GM10266 (cell line): ENCODE measurements at regions not wholly inside any gene's neighbourhood (a gene's known extent, or its start where the extent isn't known, plus 50 kb on each side); places are given as distances from the start of the nearest gene placed in this dataset.
"Not testable (repeated sequence)": the region's sequence is repeated elsewhere in the genome, so short reads cannot be mapped to it uniquely, and the experiment has no call there.

ENCODE experiments used
- DNase-seq: peaks from one replicate; pipeline ENCODE4 v3.0.0; 2012; ENCODE audit errors: extremely low spot score
- CTCF ChIP-seq: IDR thresholded peaks from 2 replicates; pipeline ENCODE4 v1.5.1; 2012; ENCODE audit warnings: mild to moderate bottlenecking, low read depth; ENCODE audit not compliant: control insufficient read depth, insufficient read depth; ENCODE audit errors: missing control alignments

- DNase-seq = no peak
- TF ChIP-seq CTCF = no peak
Measured at GRCh38 chr6:3913958-3914337, 64.8 kb downstream of the FAM50B start.

- TF ChIP-seq CTCF = no peak
- DNase-seq = no peak
Measured at GRCh38 chr6:3915076-3915791, 66.1 kb downstream of the FAM50B start.

- no peak for TF ChIP-seq CTCF
- no peak for DNase-seq
Measured at GRCh38 chr6:3916211-3916610, 67.0 kb downstream of the FAM50B start.

GRCh38 chr6:3916749-3917148 lies 67.6 kb downstream of the FAM50B start:
- DNase-seq = not testable (repeated sequence)

- TF ChIP-seq CTCF = no peak
- no peak for DNase-seq
Measured at GRCh38 chr6:3918469-3918868, 69.3 kb downstream of the FAM50B start.

GRCh38 chr6:3919130-3919628 lies 70.0 kb downstream of the FAM50B start:
- DNase-seq = no peak
- TF ChIP-seq CTCF = no peak

- TF ChIP-seq CTCF = no peak
- no peak for DNase-seq
Measured at GRCh38 chr6:3919849-3920248, 70.7 kb downstream of the FAM50B start.

- no peak for TF ChIP-seq CTCF
- no peak for DNase-seq
Measured at GRCh38 chr6:3920321-3920720, 71.1 kb downstream of the FAM50B start.
